H1 (cell line): ENCODE measurements at regions not wholly inside any gene's neighbourhood (a gene's known extent, or its start where the extent isn't known, plus 50 kb on each side); places are given as distances from the start of the nearest gene placed in this dataset.

Experiments used
- CTCF ChIA-PET: fragments of 300-600 bp; sonication (Branson Sonifier 250); formaldehyde crosslinking; loops from one replicate; lab custom pipeline; 2021; ENCODE audit not compliant: partially characterized antibody; lab: Charles Lee
- POLR2A ChIA-PET: fragments of 300-600 bp; sonication (Branson Sonifier 250); formaldehyde crosslinking; loops from one replicate; lab custom pipeline; 2021; ENCODE audit warnings: inconsistent platforms; ENCODE audit not compliant: partially characterized antibody; lab: Charles Lee
- DNase-seq, 2 experiments: peaks; one replicate each; pipeline versions ENCODE4 v3.0.0 to v3.0.0-alpha.2; 2010 to 2022; ENCODE audit warnings: low spot score in 2 of 2, low read depth in 1 of 2, mixed read lengths in 1 of 2
- FAIRE-seq: peaks from 2 replicates; lab custom pipeline; 2011; peaks lifted over from hg19 to GRCh38; lab: Jason Lieb, UNC
- H2AFZ ChIP-seq: 2 replicates; pipeline ENCODE4 v1.8.1; 2012; ENCODE audit warnings: low read length, inconsistent platforms
- H2AK5ac ChIP-seq: 2 replicates; pipeline ENCODE4 v1.6.1; 2013; ENCODE audit warnings: low read depth, low read length
- H2BK120ac ChIP-seq: replicated peaks from 2 replicates; pipeline ENCODE3; 2013; ENCODE audit warnings: low read depth, low read length, inconsistent platforms
- H2BK12ac ChIP-seq: 2 replicates; pipeline ENCODE4 v1.6.1; 2013; ENCODE audit warnings: low read depth, low read length
- H2BK15ac ChIP-seq: 2 replicates; pipeline ENCODE4 v1.6.1; 2013; ENCODE audit warnings: low read length
- H2BK20ac ChIP-seq: 2 replicates; pipeline ENCODE4 v1.6.1; 2013; ENCODE audit warnings: low read length
- H2BK5ac ChIP-seq: 2 replicates; pipeline ENCODE4 v1.6.1; 2013; ENCODE audit warnings: low read depth, low read length
- H3K14ac ChIP-seq: 2 replicates; pipeline ENCODE4 v1.6.1; 2013; ENCODE audit warnings: inconsistent platforms; ENCODE audit not compliant: insufficient read length
- H3K18ac ChIP-seq: 2 replicates; pipeline ENCODE4 v1.6.1; 2013; ENCODE audit warnings: low read length; ENCODE audit errors: extremely low read depth
- H3K23ac ChIP-seq: 2 replicates; pipeline ENCODE4 v1.6.1; 2013; ENCODE audit warnings: inconsistent platforms; ENCODE audit not compliant: insufficient read length
- H3K23me2 ChIP-seq: 2 replicates; pipeline ENCODE4 v1.6.1; 2013; ENCODE audit warnings: low read depth, low read length
- H3K27ac ChIP-seq: 2 replicates; pipeline ENCODE4 v1.6.1; 2011; ENCODE audit warnings: low read depth, low read length, inconsistent platforms
- H3K27me3 ChIP-seq, 4 experiments: replicated peaks in 1 of 4; 1 replicate in 1 of 4; 2 replicates in 3 of 4; pipeline versions ENCODE4 v1.6.1 to v1.8.1; 2011 to 2013; ENCODE audit warnings: low read length in 3 of 4, mild to moderate bottlenecking in 3 of 4, inconsistent platforms in 2 of 4, mixed read lengths in 2 of 4, moderate library complexity in 1 of 4; ENCODE audit not compliant: control insufficient read depth in 3 of 4, insufficient read depth in 3 of 4; ENCODE audit errors: extremely low read depth in 1 of 4
- H3K36me3 ChIP-seq, 4 experiments: 2 replicates each; pipeline versions ENCODE4 v1.6.1 to v1.8.1; 2011 to 2013; ENCODE audit warnings: mild to moderate bottlenecking in 4 of 4, low read length in 3 of 4, moderate library complexity in 2 of 4, control low read depth in 1 of 4, inconsistent platforms in 1 of 4; ENCODE audit not compliant: insufficient read depth in 4 of 4, control insufficient read depth in 2 of 4
- H3K4ac ChIP-seq: replicated peaks from 2 replicates; pipeline ENCODE3; 2013; ENCODE audit warnings: low read length, low read depth, mixed read lengths, inconsistent platforms; ENCODE audit not compliant: insufficient read length
- H3K4me1 ChIP-seq, 4 experiments: replicated peaks in 1 of 4; 1 replicate in 1 of 4; 2 replicates in 3 of 4; pipeline versions ENCODE4 v1.6.1 to v1.8.1; 2011 to 2013; ENCODE audit warnings: low read length in 3 of 4, inconsistent platforms in 2 of 4, mixed read lengths in 1 of 4; ENCODE audit not compliant: insufficient read depth in 4 of 4, control insufficient read depth in 3 of 4
- H3K4me2 ChIP-seq, 2 experiments: 2 replicates each; pipeline versions ENCODE4 v1.6.1 to v1.8.1; 2011 to 2013; ENCODE audit warnings: low read depth in 2 of 2, low read length in 2 of 2, control low read depth in 1 of 2, inconsistent platforms in 1 of 2, mild to moderate bottlenecking in 1 of 2; ENCODE audit not compliant: insufficient read depth in 1 of 2
- H3K4me3 ChIP-seq, 4 experiments: fragments of 200-600, 300-600 bp in 1 of 4; sonication (generic), shearing (Covaris generic), sonication (Bioruptor Twin) in 1 of 4; 2 replicates each; pipeline versions ENCODE4 v1.5.1 to v1.8.1; 2011 to 2016; ENCODE audit warnings: low read length in 4 of 4, low read depth in 3 of 4, control low read depth in 2 of 4, inconsistent platforms in 2 of 4, mild to moderate bottlenecking in 2 of 4, mixed read lengths in 1 of 4, moderate library complexity in 1 of 4; ENCODE audit not compliant: insufficient read depth in 2 of 4; ENCODE audit errors: extremely low read depth in 1 of 4
- H3K56ac ChIP-seq: replicated peaks from 2 replicates; pipeline ENCODE3; 2013; ENCODE audit warnings: low read depth, mild to moderate bottlenecking, mixed read lengths, low read length, inconsistent platforms; ENCODE audit not compliant: insufficient read length
- H3K79me1 ChIP-seq: 2 replicates; pipeline ENCODE4 v1.6.1; 2013; ENCODE audit warnings: low read depth, low read length, control low read depth
- H3K79me2 ChIP-seq, 2 experiments: 2 replicates each; pipeline versions ENCODE4 v1.6.1 to v1.8.1; 2012 to 2013; ENCODE audit warnings: low read length in 2 of 2, mild to moderate bottlenecking in 2 of 2, inconsistent platforms in 1 of 2; ENCODE audit not compliant: insufficient read depth in 2 of 2, control insufficient read depth in 1 of 2
- H3K9ac ChIP-seq, 4 experiments: replicated peaks in 1 of 4; 1 replicate in 1 of 4; 2 replicates in 3 of 4; pipeline versions ENCODE4 v1.6.1 to v1.8.1; 2011 to 2013; ENCODE audit warnings: low read depth in 3 of 4, low read length in 3 of 4, control low read depth in 2 of 4, mild to moderate bottlenecking in 2 of 4, moderate library complexity in 2 of 4, inconsistent platforms in 1 of 4; ENCODE audit errors: extremely low read depth in 1 of 4
- H3K9me3 ChIP-seq, 2 experiments: 2 replicates each; pipeline versions ENCODE4 v1.6.1 to v1.8.1; 2012 to 2013; ENCODE audit warnings: mild to moderate bottlenecking in 2 of 2, moderate library complexity in 2 of 2, control low read depth in 1 of 2, inconsistent platforms in 1 of 2, low read depth in 1 of 2, low read length in 1 of 2, mixed read lengths in 1 of 2; ENCODE audit not compliant: insufficient read depth in 2 of 2
- H4K20me1 ChIP-seq, 2 experiments: replicated peaks in 1 of 2; 2 replicates each; pipeline versions ENCODE3 to v1.8.1; 2011 to 2013; ENCODE audit warnings: inconsistent platforms in 2 of 2, low read length in 2 of 2, mild to moderate bottlenecking in 1 of 2; ENCODE audit not compliant: insufficient read depth in 2 of 2, control insufficient read depth in 1 of 2
- H4K5ac ChIP-seq: 2 replicates; pipeline ENCODE4 v1.6.1; 2013; ENCODE audit warnings: low read length, low read depth, mixed read lengths, inconsistent platforms; ENCODE audit not compliant: insufficient read length
- H4K8ac ChIP-seq: 2 replicates; pipeline ENCODE4 v1.8.0; 2013; ENCODE audit warnings: mild to moderate bottlenecking, moderate library complexity, low read length, inconsistent platforms; ENCODE audit not compliant: insufficient read depth; ENCODE audit errors: extremely low read depth
- H4K91ac ChIP-seq: replicated peaks from 2 replicates; pipeline ENCODE3; 2013; ENCODE audit warnings: low read length, mixed read lengths, inconsistent platforms; ENCODE audit not compliant: insufficient read length
- ASH2L ChIP-seq: fragments of 200-600, 300-600 bp; sonication (generic); IDR thresholded peaks from one replicate; pipeline ENCODE4 v1.7.1; 2017; ENCODE audit warnings: low read length
- BCL11A ChIP-seq, 2 experiments: IDR thresholded peaks; one replicate each; pipeline ENCODE4 v1.6.1; 2011; ENCODE audit warnings: low read depth in 2 of 2, low read length in 2 of 2, mild to moderate bottlenecking in 2 of 2
- EGR1 ChIP-seq: IDR thresholded peaks from 2 replicates; pipeline ENCODE4 v1.6.1; 2011; ENCODE audit warnings: low read depth, low read length, borderline replicate concordance
- GABPA ChIP-seq: IDR thresholded peaks from 2 replicates; pipeline ENCODE4 v1.6.1; 2011; ENCODE audit warnings: mild to moderate bottlenecking, low read length, moderate library complexity, borderline replicate concordance; ENCODE audit not compliant: insufficient read depth
- HDAC2 ChIP-seq, 2 experiments: fragments of 300-600 bp in 1 of 2; sonication (generic) in 1 of 2; IDR thresholded peaks; 2 replicates each; pipeline ENCODE4 v1.6.1; 2011 to 2012; ENCODE audit warnings: low read depth in 2 of 2, low read length in 2 of 2, mild to moderate bottlenecking in 2 of 2, moderate library complexity in 2 of 2, borderline replicate concordance in 1 of 2, inconsistent platforms in 1 of 2
- KDM4A ChIP-seq: IDR thresholded peaks from one replicate; pipeline ENCODE4 v1.7.1; 2012; ENCODE audit warnings: low read depth, mild to moderate bottlenecking, moderate library complexity, low read length, inconsistent platforms; ENCODE audit not compliant: severe bottlenecking
- KDM5A ChIP-seq: fragments of 200-600 bp; IDR thresholded peaks from 2 replicates; pipeline ENCODE4 v1.7.1; 2012; ENCODE audit warnings: mild to moderate bottlenecking, low read length, inconsistent platforms, mixed read lengths
- PHF8 ChIP-seq: fragments of 200-600 bp; sonication (generic); conservative IDR thresholded peaks from 2 replicates; pipeline ENCODE4 v1.7.1; 2012; ENCODE audit warnings: low read depth, mild to moderate bottlenecking, inconsistent platforms, low read length, moderate library complexity
- POLR2A ChIP-seq, 2 experiments: IDR thresholded peaks; 1 replicate in 1 of 2; 2 replicates in 1 of 2; pipeline ENCODE4 v1.6.1; 2011; ENCODE audit warnings: low read depth in 2 of 2, low read length in 2 of 2, mild to moderate bottlenecking in 2 of 2; ENCODE audit errors: control extremely low read depth in 1 of 2
- SUZ12 ChIP-seq: fragments of 200-600 bp; sonication (generic); IDR thresholded peaks from 2 replicates; pipeline ENCODE4 v1.6.1; 2012; ENCODE audit warnings: mild to moderate bottlenecking, inconsistent platforms, low read length, moderate library complexity, mixed read lengths
- TBP ChIP-seq: IDR thresholded peaks from 2 replicates; pipeline ENCODE4 v1.6.1; 2011; ENCODE audit warnings: low read depth, low read length, improper control_type of control experiment
- WGBS, 2 experiments: shearing (Covaris generic) in 1 of 2; methylation state at CpG; one replicate each; pipeline versions ENCODE4 v1.1.6 to v1.1.7; 2013 to 2015; ENCODE audit warnings: low lambda C conversion rate in 2 of 2, mixed read lengths in 2 of 2, inconsistent platforms in 1 of 2, low coverage in 1 of 2, missing lambda C conversion rate in 1 of 2; ENCODE audit not compliant: insufficient replicate concordance in 2 of 2, insufficient coverage in 1 of 2, insufficient read length in 1 of 2; ENCODE audit errors: extremely low coverage in 1 of 2, missing lambda C conversion rate in 1 of 2; 5-methylcytosine and 5-hydroxymethylcytosine counted together
- TF ChIP-seq, protein P1 (sequence below), 3 experiments: IDR thresholded peaks; 1 replicate in 2 of 3; 2 replicates in 1 of 3; pipeline versions ENCODE4 v1.5.1 to v1.6.1; 2011; ENCODE audit warnings: low read length in 3 of 3, mild to moderate bottlenecking in 3 of 3, inconsistent platforms in 2 of 3, low read depth in 1 of 3, moderate library complexity in 1 of 3; ENCODE audit not compliant: insufficient read depth in 1 of 3; ENCODE audit errors: control extremely low read depth in 1 of 3

- Histone ChIP-seq H3K23ac (no peak overlapping the region), H2BK120ac (no peak overlapping the region), H3K4me3 (no peak overlapping the region), H4K91ac (no peak overlapping the region), H4K5ac (no peak overlapping the region), H3K27ac (no peak overlapping the region), H4K8ac (no peak overlapping the region), H3K9ac (no peak overlapping the region), H3K27me3 (no peaks in the 10 kb centered on the region), H3K4me2 (no peak overlapping the region), H2BK5ac (no peak overlapping the region), H2AFZ (peak overlapping the region; percentile 41; the same call in 1 of the 2 replicates), H4K20me1 (no peaks in the 10 kb centered on the region), H3K9me3 (no peaks in the 10 kb centered on the region), H3K18ac (peak overlapping the region; percentile 15; the same call in 1 of the 2 replicates), H2BK12ac (no peak overlapping the region), H3K79me2 (no peaks in the 10 kb centered on the region), H3K36me3 (no peaks in the 10 kb centered on the region), H3K4ac (no peak overlapping the region), H3K23me2 (no peaks in the 10 kb centered on the region), H2AK5ac (no peak overlapping the region), H3K4me1 (peaks cover 0 to 22% (median 5%) of the 10 kb centered on the region in 4 experiments; a peak in 5 of 7 replicates), H3K56ac (no peak overlapping the region), H3K79me1 (no peaks in the 10 kb centered on the region), H3K14ac (no peak overlapping the region), H2BK15ac (no peak overlapping the region), H2BK20ac (no peak overlapping the region)
- no peak for DNase-seq
- 90% methylated on average over 3 of the region's 3 CpGs; no CpG with 5 or more reads in 1 of the 2 experiments for WGBS, 2 experiments
- CTCF ChIA-PET: no interaction called here
- no peak for FAIRE-seq
- POLR2A ChIA-PET: no interaction called here
- TF ChIP-seq POLR2A (IDR thresholded peaks at IDR 0.05; ENCODE audit: control extremely low read depth in 1 of 2, low read depth in 2 of 2, low read length in 2 of 2) (no peak), TBP (no peak), GABPA (no peak), HDAC2 (IDR thresholded peaks at IDR 0.05; ENCODE audit: borderline replicate concordance in 1 of 2, low read depth in 2 of 2, low read length in 2 of 2) (no peak), KDM5A (no peak), PHF8 (no peak), KDM4A (no peak), SUZ12 (no peak), BCL11A (IDR thresholded peaks at IDR 0.05; ENCODE audit: low read depth in 2 of 2, low read length in 2 of 2) (no peak), ASH2L (no peak), EGR1 (no peak)
- TF ChIP-seq, protein P1, sequence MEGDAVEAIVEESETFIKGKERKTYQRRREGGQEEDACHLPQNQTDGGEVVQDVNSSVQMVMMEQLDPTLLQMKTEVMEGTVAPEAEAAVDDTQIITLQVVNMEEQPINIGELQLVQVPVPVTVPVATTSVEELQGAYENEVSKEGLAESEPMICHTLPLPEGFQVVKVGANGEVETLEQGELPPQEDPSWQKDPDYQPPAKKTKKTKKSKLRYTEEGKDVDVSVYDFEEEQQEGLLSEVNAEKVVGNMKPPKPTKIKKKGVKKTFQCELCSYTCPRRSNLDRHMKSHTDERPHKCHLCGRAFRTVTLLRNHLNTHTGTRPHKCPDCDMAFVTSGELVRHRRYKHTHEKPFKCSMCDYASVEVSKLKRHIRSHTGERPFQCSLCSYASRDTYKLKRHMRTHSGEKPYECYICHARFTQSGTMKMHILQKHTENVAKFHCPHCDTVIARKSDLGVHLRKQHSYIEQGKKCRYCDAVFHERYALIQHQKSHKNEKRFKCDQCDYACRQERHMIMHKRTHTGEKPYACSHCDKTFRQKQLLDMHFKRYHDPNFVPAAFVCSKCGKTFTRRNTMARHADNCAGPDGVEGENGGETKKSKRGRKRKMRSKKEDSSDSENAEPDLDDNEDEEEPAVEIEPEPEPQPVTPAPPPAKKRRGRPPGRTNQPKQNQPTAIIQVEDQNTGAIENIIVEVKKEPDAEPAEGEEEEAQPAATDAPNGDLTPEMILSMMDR (IDR thresholded peaks at IDR 0.05; ENCODE audit: control extremely low read depth in 1 of 3, insufficient read depth in 1 of 3, low read depth in 1 of 3, low read length in 3 of 3): no peak
Observed at GRCh38 chr13:47111499-47111898, 214.6 kb upstream of the HTR2A start.
